HEK293 (cell line): ENCODE measurements at regions not wholly inside any gene's neighbourhood (a gene's known extent, or its start where the extent isn't known, plus 50 kb on each side); places are given as distances from the start of the nearest gene placed in this dataset.

Source experiments
- IKZF3 ChIP-seq: fragments of 450-650 bp; IDR thresholded peaks from 2 replicates; pipeline ENCODE4 v1.5.0; 2018; ENCODE audit warnings: missing biosample characterization, mild to moderate bottlenecking, missing genetic modification characterization, moderate library complexity
- SETDB1 ChIP-seq: IDR thresholded peaks from one replicate; pipeline ENCODE4 v1.6.1; 2017; ENCODE audit warnings: mild to moderate bottlenecking, low read length, moderate library complexity, mixed read lengths; ENCODE audit not compliant: insufficient read length
- ZBTB1 ChIP-seq: fragments of 450-650 bp; formaldehyde crosslinking; IDR thresholded peaks from 2 replicates; pipeline ENCODE4 v1.5.1; 2016; ENCODE audit warnings: missing biosample characterization, missing genetic modification characterization
- ZNF221 ChIP-seq: fragments of 450-650 bp; formaldehyde crosslinking; IDR thresholded peaks from 2 replicates; pipeline ENCODE4 v1.5.1; 2017; ENCODE audit warnings: missing biosample characterization, missing genetic modification characterization, borderline replicate concordance
- ZNF274 ChIP-seq, 2 experiments: fragments of 200-500 bp in 1 of 2; fragments of 450-650 bp in 1 of 2; sonication (Bioruptor generic) in 1 of 2; formaldehyde crosslinking in 1 of 2; IDR thresholded peaks; 2 replicates each; pipeline versions ENCODE4 v1.5.1 to v1.6.1; 2014 to 2016; ENCODE audit warnings: borderline replicate concordance in 1 of 2, inconsistent platforms in 1 of 2, low read length in 1 of 2, missing biosample characterization in 1 of 2, missing genetic modification characterization in 1 of 2
- ZNF350 ChIP-seq: fragments of 450-650 bp; formaldehyde crosslinking; IDR thresholded peaks from 2 replicates; pipeline ENCODE4 v1.5.0; 2017; ENCODE audit warnings: missing biosample characterization, mild to moderate bottlenecking, missing genetic modification characterization
- ZNF433 ChIP-seq: fragments of 450-650 bp; formaldehyde crosslinking; IDR thresholded peaks from 2 replicates; pipeline ENCODE4 v1.5.1; 2016; ENCODE audit warnings: missing biosample characterization, missing genetic modification characterization, low read depth
- ZNF549 ChIP-seq: fragments of 450-650 bp; IDR thresholded peaks from 2 replicates; pipeline ENCODE4 v1.5.1; 2018; ENCODE audit warnings: missing biosample characterization, missing genetic modification characterization, mild to moderate bottlenecking, inconsistent platforms, moderate library complexity
- ZNF768 ChIP-seq: fragments of 450-650 bp; formaldehyde crosslinking; IDR thresholded peaks from 2 replicates; pipeline ENCODE4 v1.5.1; 2018; ENCODE audit warnings: missing biosample characterization, mild to moderate bottlenecking, missing genetic modification characterization
- TF ChIP-seq, protein P1 (sequence below): fragments of 450-650 bp; formaldehyde crosslinking; IDR thresholded peaks from 2 replicates; pipeline ENCODE4 v1.5.1; 2016; ENCODE audit warnings: missing biosample characterization, missing genetic modification characterization
- TF ChIP-seq, protein P2 (sequence below): fragments of 450-650 bp; formaldehyde crosslinking; IDR thresholded peaks from 2 replicates; pipeline ENCODE4 v1.5.1; 2016; ENCODE audit warnings: missing biosample characterization, missing genetic modification characterization

DNA sequence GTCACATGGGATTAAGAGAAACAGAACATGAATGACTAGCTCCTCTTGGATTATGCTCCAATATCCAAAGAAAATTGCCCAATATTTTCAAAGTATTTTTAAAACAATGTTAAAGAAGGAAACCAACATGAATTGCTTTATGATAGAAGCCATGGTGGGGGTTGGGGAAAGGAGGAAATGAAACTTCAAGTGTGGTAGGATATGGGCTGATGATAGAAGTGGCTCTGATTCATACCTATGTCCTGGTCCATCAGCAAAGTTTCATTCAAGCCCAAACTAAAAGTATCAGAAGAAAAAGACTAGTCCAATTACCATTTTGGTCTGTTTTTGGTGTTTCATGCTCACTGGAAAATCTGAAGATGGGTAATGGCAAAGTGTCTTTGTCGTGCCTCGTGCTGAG lies 104.2 kb upstream of the PROX1 start:
- TF ChIP-seq, protein P1, sequence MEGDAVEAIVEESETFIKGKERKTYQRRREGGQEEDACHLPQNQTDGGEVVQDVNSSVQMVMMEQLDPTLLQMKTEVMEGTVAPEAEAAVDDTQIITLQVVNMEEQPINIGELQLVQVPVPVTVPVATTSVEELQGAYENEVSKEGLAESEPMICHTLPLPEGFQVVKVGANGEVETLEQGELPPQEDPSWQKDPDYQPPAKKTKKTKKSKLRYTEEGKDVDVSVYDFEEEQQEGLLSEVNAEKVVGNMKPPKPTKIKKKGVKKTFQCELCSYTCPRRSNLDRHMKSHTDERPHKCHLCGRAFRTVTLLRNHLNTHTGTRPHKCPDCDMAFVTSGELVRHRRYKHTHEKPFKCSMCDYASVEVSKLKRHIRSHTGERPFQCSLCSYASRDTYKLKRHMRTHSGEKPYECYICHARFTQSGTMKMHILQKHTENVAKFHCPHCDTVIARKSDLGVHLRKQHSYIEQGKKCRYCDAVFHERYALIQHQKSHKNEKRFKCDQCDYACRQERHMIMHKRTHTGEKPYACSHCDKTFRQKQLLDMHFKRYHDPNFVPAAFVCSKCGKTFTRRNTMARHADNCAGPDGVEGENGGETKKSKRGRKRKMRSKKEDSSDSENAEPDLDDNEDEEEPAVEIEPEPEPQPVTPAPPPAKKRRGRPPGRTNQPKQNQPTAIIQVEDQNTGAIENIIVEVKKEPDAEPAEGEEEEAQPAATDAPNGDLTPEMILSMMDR (tag by site-specific recombination) = no peak
- TF ChIP-seq, protein P2, sequence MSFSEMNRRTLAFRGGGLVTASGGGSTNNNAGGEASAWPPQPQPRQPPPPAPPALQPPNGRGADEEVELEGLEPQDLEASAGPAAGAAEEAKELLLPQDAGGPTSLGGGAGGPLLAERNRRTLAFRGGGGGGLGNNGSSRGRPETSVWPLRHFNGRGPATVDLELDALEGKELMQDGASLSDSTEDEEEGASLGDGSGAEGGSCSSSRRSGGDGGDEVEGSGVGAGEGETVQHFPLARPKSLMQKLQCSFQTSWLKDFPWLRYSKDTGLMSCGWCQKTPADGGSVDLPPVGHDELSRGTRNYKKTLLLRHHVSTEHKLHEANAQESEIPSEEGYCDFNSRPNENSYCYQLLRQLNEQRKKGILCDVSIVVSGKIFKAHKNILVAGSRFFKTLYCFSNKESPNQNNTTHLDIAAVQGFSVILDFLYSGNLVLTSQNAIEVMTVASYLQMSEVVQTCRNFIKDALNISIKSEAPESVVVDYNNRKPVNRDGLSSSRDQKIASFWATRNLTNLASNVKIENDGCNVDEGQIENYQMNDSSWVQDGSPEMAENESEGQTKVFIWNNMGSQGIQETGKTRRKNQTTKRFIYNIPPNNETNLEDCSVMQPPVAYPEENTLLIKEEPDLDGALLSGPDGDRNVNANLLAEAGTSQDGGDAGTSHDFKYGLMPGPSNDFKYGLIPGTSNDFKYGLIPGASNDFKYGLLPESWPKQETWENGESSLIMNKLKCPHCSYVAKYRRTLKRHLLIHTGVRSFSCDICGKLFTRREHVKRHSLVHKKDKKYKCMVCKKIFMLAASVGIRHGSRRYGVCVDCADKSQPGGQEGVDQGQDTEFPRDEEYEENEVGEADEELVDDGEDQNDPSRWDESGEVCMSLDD (tag by site-specific recombination) = no peak
- TF ChIP-seq ZNF549 (tag by site-specific recombination) = no peak
- TF ChIP-seq ZNF768 (tag by site-specific recombination) = no peak
- TF ChIP-seq ZNF274 (IDR thresholded peaks at IDR 0.05; ENCODE audit: low read length) = no peak
- TF ChIP-seq ZNF274 (tag by site-specific recombination; IDR thresholded peaks at IDR 0.05; ENCODE audit: borderline replicate concordance) = no peak
- TF ChIP-seq ZBTB1 (tag by site-specific recombination) = no peak
- no peak for TF ChIP-seq ZNF433 (tag by site-specific recombination)
- TF ChIP-seq ZNF350 = no peak
- no peak for TF ChIP-seq IKZF3 (tag by site-specific recombination)
- no peak for TF ChIP-seq ZNF221 (tag by site-specific recombination)
- no peak for TF ChIP-seq SETDB1
